Immature natural killer cell (primary cell): ENCODE measurements at regions not wholly inside any gene's neighbourhood (a gene's known extent, or its start where the extent isn't known, plus 50 kb on each side); places are given as distances from the start of the nearest gene placed in this dataset.
"Not testable (repeated sequence)": the region's sequence is repeated elsewhere in the genome, so short reads cannot be mapped to it uniquely, and the experiment has no call there.

Experiments used
- DNase-seq, 3 donors: peaks; one replicate each; pipeline ENCODE4 v3.0.0; 2022; ENCODE audit warnings: mixed read lengths in 1 of 3
- H3K27ac Mint-ChIP-seq, 6 donors: one replicate each; pipeline ENCODE4 v1.8.0; 2020; ENCODE audit warnings: mixed read lengths in 6 of 6, mild to moderate bottlenecking in 5 of 6, inconsistent platforms in 4 of 6, moderate library complexity in 3 of 6
- H3K27me3 Mint-ChIP-seq, 3 donors: one replicate each; pipeline ENCODE4 v1.8.0; 2020 to 2021; ENCODE audit warnings: low read depth in 3 of 3, mild to moderate bottlenecking in 3 of 3, mixed read lengths in 3 of 3, moderate library complexity in 3 of 3, inconsistent platforms in 1 of 3
- H3K36me3 Mint-ChIP-seq, 3 donors: one replicate each; pipeline ENCODE4 v1.8.0; 2020; ENCODE audit warnings: mixed read lengths in 3 of 3, inconsistent platforms in 2 of 3, mild to moderate bottlenecking in 2 of 3
- H3K4me1 Mint-ChIP-seq, 2 donors: one replicate each; pipeline ENCODE4 v1.8.0; 2020; ENCODE audit warnings: inconsistent platforms in 2 of 2, mild to moderate bottlenecking in 2 of 2, mixed read lengths in 2 of 2, moderate library complexity in 1 of 2
- H3K4me3 Mint-ChIP-seq, 5 donors: one replicate each; pipeline ENCODE4 v1.8.0; 2020; ENCODE audit warnings: mild to moderate bottlenecking in 5 of 5, mixed read lengths in 5 of 5, inconsistent platforms in 3 of 5, moderate library complexity in 3 of 5
- H3K9me3 Mint-ChIP-seq, 6 donors: one replicate each; pipeline ENCODE4 v1.8.0; 2020; ENCODE audit warnings: mild to moderate bottlenecking in 6 of 6, mixed read lengths in 6 of 6, inconsistent platforms in 4 of 6, moderate library complexity in 3 of 6

GRCh38 chr3:150336363-150336762, 71.7 kb upstream of the TSC22D2 start:
- not testable (repeated sequence) for H3K36me3 Mint-ChIP-seq, H3K4me1 Mint-ChIP-seq, H3K9me3 Mint-ChIP-seq, H3K27ac Mint-ChIP-seq, H3K4me3 Mint-ChIP-seq, DNase-seq
- H3K27me3 Mint-ChIP-seq: peaks cover 0 to 12% (median 5%) of the 10 kb centered on the region in 3 donors

DNA sequence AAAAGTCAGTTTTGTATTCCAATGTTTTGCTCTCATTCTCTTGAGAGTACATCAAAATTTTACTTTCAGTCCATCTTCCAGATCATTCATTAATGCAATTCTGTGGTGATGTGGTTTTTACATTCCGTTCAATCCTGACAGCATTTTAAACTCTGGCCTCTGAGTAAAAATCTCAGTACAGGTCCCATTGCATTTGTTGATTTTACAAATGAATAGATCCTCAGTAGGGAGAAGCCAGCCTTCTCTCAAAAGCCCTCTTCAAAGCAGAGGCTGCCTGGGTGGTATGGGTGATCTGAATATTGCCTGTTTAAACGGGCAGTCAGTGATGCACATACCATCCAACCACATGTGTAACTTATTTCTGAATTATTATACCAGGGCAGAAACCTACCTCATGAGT, 72.5 kb upstream of the TSC22D2 start:
- Mint-ChIP-seq H3K27ac (no peak overlapping the region), H3K9me3 (no peaks in the 10 kb centered on the region), H3K36me3 (no peaks in the 10 kb centered on the region), H3K4me1 (no peaks in the 10 kb centered on the region), H3K4me3 (no peak overlapping the region), H3K27me3 (peaks cover 2 to 12% (median 5%) of the 10 kb centered on the region in 3 donors)
- no peak for DNase-seq

DNA sequence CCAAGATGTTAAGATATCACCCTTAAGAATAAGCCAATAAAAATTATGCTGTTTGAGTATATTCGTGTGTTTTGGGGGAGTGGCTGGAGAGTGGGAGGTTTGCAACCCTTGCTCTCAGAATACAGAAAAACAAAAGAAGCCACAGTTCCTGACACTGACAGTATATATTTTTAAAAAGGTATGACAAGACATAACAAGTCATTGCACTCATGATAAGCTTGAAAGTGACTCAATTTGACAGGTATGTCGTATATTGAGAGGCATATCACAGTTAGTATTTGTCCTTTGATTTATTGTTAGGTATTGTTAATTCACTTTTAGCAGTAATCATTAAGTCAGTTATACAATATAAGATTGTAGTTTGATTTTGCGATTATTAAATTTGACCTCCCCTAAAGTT, 73.1 kb upstream of the TSC22D2 start:
- H3K27me3 Mint-ChIP-seq: peaks cover 2 to 12% (median 5%) of the 10 kb centered on the region in 3 donors
- no peak overlapping the region for H3K27ac Mint-ChIP-seq
- DNase-seq: no peak
- H3K4me1 Mint-ChIP-seq: no peaks in the 10 kb centered on the region
- peaks cover 0 to 2% (median 0%) of the 10 kb centered on the region in 3 donors for H3K36me3 Mint-ChIP-seq
- no peak overlapping the region for H3K4me3 Mint-ChIP-seq
- no peaks in the 10 kb centered on the region for H3K9me3 Mint-ChIP-seq

- no peak for DNase-seq
- Mint-ChIP-seq H3K27ac (no peak overlapping the region), H3K36me3 (peaks cover 0 to 6% (median 0%) of the 10 kb centered on the region in 3 donors), H3K4me1 (no peaks in the 10 kb centered on the region), H3K27me3 (peaks cover 2 to 12% (median 5%) of the 10 kb centered on the region in 3 donors), H3K4me3 (no peak overlapping the region), H3K9me3 (no peaks in the 10 kb centered on the region)
Observed at GRCh38 chr3:150333477-150333876, 74.6 kb upstream of the TSC22D2 start.

DNA sequence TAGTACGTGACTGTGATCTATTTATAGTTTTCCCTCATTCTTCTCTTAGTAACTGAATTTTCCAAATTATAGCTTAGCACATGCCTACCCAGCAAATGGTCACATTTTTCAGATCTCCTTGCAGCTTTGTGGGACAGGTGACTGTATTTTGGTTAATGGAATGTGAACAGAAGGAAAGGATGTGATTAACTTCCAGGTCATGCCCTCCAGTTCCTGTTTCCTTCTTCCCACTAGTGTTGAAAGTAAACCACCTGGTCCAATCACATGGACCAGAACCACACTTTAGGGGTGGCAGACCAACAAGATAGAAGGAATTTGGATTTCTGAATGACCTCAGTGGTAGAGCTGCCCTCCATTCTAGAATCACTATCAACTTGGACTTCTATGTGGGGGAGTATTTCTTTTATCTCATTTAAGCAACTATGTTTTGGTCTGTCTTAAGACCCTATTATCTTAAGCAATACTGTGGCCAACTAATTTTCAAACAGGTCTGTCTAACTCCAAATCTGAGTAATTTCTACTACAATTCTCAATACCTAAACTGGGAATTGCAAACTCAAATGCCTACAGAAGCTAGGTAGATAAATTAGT, 76.0 kb upstream of the TSC22D2 start:
- Mint-ChIP-seq H3K4me3 (no peak overlapping the region), H3K4me1 (no peaks in the 10 kb centered on the region), H3K27ac (no peak overlapping the region), H3K9me3 (no peaks in the 10 kb centered on the region), H3K27me3 (peaks cover 2 to 7% (median 6%) of the 10 kb centered on the region in 3 donors), H3K36me3 (peaks cover 0 to 6% (median 0%) of the 10 kb centered on the region in 3 donors)
- no peak for DNase-seq

DNA sequence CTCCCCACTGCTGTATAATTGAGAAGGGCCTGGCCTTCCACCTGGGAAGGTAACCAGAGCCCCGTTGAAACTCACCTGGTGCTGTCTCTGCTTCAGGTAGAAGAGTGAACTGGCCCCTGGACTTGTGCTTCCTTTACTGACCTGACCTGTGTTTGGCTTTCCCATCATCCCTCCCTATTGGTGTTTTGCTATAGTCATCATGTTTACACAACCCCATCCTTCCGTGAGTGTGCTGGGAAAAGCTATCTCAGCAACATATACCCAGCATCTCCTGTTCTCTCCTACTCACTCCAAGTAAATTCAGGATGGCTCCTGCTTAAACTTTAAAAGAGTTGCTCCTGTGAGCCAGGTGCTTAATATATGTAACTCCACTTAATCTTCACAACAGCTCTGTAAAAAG, 77.2 kb upstream of the TSC22D2 start:
- no peak for DNase-seq
- no peaks in the 10 kb centered on the region for H3K4me1 Mint-ChIP-seq
- H3K9me3 Mint-ChIP-seq: no peaks in the 10 kb centered on the region
- no peak overlapping the region for H3K27ac Mint-ChIP-seq
- peaks cover 2 to 6% (median 3%) of the 10 kb centered on the region in 3 donors for H3K27me3 Mint-ChIP-seq
- H3K36me3 Mint-ChIP-seq: peaks cover 0 to 6% (median 0%) of the 10 kb centered on the region in 3 donors
- no peak overlapping the region for H3K4me3 Mint-ChIP-seq

GRCh38 chr3:150330174-150330573, 77.9 kb upstream of the TSC22D2 start:
- Mint-ChIP-seq H3K36me3 (peaks cover 0 to 6% (median 0%) of the 10 kb centered on the region in 3 donors), H3K4me3 (no peak overlapping the region), H3K27ac (no peak overlapping the region), H3K9me3 (no peaks in the 10 kb centered on the region), H3K4me1 (no peaks in the 10 kb centered on the region), H3K27me3 (peaks cover 0 to 6% (median 2%) of the 10 kb centered on the region in 3 donors)
- no peak for DNase-seq

DNA sequence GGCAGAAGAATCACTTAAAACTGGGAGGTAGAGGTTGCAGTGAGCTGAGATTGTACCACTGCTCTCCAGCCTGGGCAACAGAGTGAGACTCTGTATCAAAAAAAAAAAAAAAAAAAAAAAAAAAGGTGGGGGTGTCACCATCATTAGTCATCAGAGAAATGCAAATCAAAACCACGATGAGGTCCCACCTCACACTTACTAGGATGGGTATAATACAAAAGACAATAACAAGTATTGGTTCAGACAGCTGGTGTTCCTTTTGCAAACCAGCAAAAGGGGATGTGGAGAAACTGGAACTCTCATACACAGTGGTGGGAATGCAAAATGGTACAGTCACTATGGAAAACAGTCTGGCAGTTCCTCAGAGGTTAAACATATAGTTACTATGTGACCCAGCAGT, 78.7 kb upstream of the TSC22D2 start:
- no peak for DNase-seq
- Mint-ChIP-seq H3K36me3 (peaks cover 0 to 6% (median 0%) of the 10 kb centered on the region in 3 donors), H3K4me1 (no peaks in the 10 kb centered on the region), H3K27ac (no peak overlapping the region), H3K4me3 (no peak overlapping the region), H3K27me3 (peaks cover 0 to 8% (median 2%) of the 10 kb centered on the region in 3 donors), H3K9me3 (no peaks in the 10 kb centered on the region)

- H3K36me3 Mint-ChIP-seq: peaks cover 0 to 6% (median 0%) of the 10 kb centered on the region in 3 donors
- no peak overlapping the region for H3K4me3 Mint-ChIP-seq
- H3K9me3 Mint-ChIP-seq: no peaks in the 10 kb centered on the region
- no peak overlapping the region for H3K27ac Mint-ChIP-seq
- no peaks in the 10 kb centered on the region for H3K4me1 Mint-ChIP-seq
- peaks cover 0 to 8% (median 2%) of the 10 kb centered on the region in 3 donors for H3K27me3 Mint-ChIP-seq
- no peak for DNase-seq
Observed at GRCh38 chr3:150328654-150329040, 79.5 kb upstream of the TSC22D2 start.

DNA sequence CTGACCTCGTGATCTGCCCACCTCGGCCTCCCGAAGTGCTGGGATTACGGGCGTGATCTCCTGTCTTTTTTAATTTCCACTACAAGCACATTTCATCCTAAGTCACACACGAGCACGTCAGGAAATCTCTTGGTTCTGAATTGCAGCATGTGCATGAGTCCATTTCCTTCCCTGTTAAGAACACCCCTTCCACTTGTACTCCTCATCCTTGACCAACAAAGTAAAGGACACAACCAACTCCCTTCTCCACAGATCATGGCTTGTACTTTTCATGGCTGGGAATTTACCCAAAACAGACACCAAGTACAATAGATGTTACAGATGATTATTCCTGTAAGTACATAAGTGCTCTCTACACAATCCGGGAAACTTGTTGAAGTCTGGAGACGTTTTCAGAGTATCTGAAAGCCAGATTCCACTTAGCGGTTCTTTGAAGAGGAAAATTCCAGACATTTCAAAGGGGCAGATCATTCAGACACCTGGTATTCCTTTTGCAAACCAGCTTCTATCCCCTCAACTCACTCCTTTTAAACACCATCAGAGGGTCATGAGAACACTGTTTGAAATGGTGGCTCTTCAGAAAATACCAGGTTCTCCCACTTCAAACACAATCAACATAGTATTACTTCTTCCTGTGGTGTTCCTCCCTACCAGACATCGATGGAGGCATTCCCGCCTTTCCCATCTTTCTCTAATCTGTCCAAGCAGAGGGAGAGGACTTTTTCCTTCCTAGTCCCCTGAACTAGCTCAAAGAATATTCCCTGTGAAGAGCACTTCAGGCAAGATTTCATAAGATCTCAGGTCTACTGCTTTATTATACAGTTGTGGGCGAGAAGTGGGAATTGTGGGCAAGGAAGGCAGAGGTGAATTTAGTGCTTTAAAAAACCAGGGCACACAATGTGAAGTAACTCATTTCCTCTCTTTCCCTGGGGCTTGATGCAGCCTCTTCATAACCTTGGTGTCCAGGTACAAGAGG, 80.1 kb upstream of the TSC22D2 start:
- H3K27ac Mint-ChIP-seq: no peak overlapping the region
- H3K27me3 Mint-ChIP-seq: peaks cover 0 to 11% (median 2%) of the 10 kb centered on the region in 3 donors
- no peak overlapping the region for H3K4me3 Mint-ChIP-seq
- no peaks in the 10 kb centered on the region for H3K4me1 Mint-ChIP-seq
- H3K9me3 Mint-ChIP-seq: no peaks in the 10 kb centered on the region
- no peak for DNase-seq
- H3K36me3 Mint-ChIP-seq: peaks cover 0 to 6% (median 0%) of the 10 kb centered on the region in 3 donors

GRCh38 chr3:150324788-150325187, 83.3 kb upstream of the TSC22D2 start:
- Mint-ChIP-seq H3K4me3 (no peak overlapping the region), H3K4me1 (no peaks in the 10 kb centered on the region), H3K27me3 (peaks cover 0 to 15% (median 0%) of the 10 kb centered on the region in 3 donors), H3K36me3 (peaks cover 0 to 2% (median 0%) of the 10 kb centered on the region in 3 donors), H3K27ac (no peak overlapping the region), H3K9me3 (peaks cover 0 to 1% (median 0%) of the 10 kb centered on the region in 6 donors)
- DNase-seq: no peak

DNA sequence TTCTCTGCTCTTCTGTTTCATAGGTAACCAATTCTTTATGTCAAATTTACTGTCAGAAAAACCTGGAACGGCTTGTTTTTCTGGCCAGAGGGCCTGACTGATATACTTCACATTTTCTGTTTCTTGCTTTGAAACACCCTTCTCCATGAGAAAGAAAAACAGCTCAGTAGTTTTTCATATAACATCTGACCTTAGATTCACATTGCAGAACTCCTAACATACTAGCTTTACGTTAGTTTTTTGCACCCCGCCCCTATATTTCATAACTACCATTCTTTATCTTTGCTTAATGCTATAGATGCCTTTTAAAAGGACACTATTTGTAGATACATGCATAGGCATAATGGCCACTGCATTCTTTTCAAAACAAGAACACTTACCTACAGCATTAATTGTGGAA, 83.9 kb upstream of the TSC22D2 start:
- Mint-ChIP-seq H3K27me3 (peaks cover 0 to 15% (median 0%) of the 10 kb centered on the region in 3 donors), H3K4me1 (no peaks in the 10 kb centered on the region), H3K9me3 (peaks cover 0 to 1% (median 0%) of the 10 kb centered on the region in 6 donors), H3K36me3 (no peaks in the 10 kb centered on the region), H3K27ac (no peak overlapping the region), H3K4me3 (no peak overlapping the region)
- no peak for DNase-seq

DNA sequence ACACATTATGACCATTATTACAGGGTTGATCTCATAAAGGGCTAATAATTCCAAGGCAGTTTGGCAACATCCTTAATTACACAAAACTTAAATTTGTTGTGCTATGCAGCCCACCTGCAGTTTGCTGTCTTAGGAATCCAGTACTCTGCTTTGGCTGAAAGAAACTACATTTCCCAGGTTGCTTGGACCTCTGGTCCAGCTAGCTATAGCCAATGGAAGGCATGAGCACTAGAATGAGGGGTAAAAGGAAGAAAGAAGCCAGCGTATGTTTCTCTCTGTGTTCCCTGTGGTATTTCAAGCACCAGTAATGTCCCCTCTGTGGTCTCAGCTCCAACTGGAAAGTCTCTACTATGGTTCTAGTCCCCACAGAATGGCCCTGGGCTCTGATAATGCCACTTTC, 84.3 kb upstream of the TSC22D2 start:
- no peak overlapping the region for H3K4me3 Mint-ChIP-seq
- H3K27ac Mint-ChIP-seq: no peak overlapping the region
- peaks cover 0 to 15% (median 0%) of the 10 kb centered on the region in 3 donors for H3K27me3 Mint-ChIP-seq
- DNase-seq: no peak
- peaks cover 0 to 1% (median 0%) of the 10 kb centered on the region in 6 donors for H3K9me3 Mint-ChIP-seq
- no peaks in the 10 kb centered on the region for H3K36me3 Mint-ChIP-seq
- no peaks in the 10 kb centered on the region for H3K4me1 Mint-ChIP-seq

DNA sequence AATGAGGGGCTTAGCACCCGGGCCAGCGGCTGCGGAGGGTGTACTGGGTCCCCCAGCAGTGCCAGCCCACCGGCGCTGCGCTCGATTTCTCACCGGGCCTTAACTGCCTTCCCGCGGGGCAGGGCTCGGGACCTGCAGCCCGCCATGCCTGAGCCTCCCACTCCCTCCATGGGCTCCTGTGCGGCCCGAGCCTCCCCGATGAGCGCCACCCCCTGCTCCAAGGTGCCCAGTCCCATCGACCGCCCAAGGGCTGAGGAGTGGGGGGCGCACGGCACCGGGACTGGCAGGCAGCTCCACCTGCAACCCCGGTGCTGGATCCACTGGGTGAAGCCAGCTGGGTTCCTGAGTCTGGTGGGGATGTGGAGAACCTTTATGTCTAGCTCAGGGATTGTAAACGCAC, 85.0 kb upstream of the TSC22D2 start:
- peaks cover 0 to 15% (median 0%) of the 10 kb centered on the region in 3 donors for H3K27me3 Mint-ChIP-seq
- H3K36me3 Mint-ChIP-seq, DNase-seq, H3K27ac Mint-ChIP-seq, H3K9me3 Mint-ChIP-seq, H3K4me3 Mint-ChIP-seq, H3K4me1 Mint-ChIP-seq: not testable (repeated sequence)
